Panc1 (cell line): ENCODE measurements at regions not wholly inside any gene's neighbourhood (a gene's known extent, or its start where the extent isn't known, plus 50 kb on each side); places are given as distances from the start of the nearest gene placed in this dataset.

Experiments used
- ATAC-seq: fragments of 200-7000 bp; cut with Tn5 transposase; 2 replicates; pipeline ENCODE4 v1.9.1; 2020; ENCODE audit warnings: mild to moderate bottlenecking, moderate library complexity
- BruUV-seq: library from RNA; stranded (reverse); fragments of 400-500 nt; replicated peaks from 2 replicates; lab custom pipeline; 2021; lab: Mats Ljungman, UMichigan
- CTCF ChIA-PET: fragments of 300-600 bp; sonication (Branson Sonifier 250); formaldehyde crosslinking; loops from one replicate; lab custom pipeline; 2022; ENCODE audit warnings: antibody characterized with exemption; lab: Charles Lee
- POLR2A ChIA-PET: fragments of 300-600 bp; sonication (Branson Sonifier 250); formaldehyde crosslinking; loops from one replicate; lab custom pipeline; 2022; ENCODE audit warnings: antibody characterized with exemption; lab: Charles Lee
- DNase-seq: peaks from one replicate; pipeline ENCODE4 v3.0.0-alpha.2; 2010; ENCODE audit warnings: low read depth, low spot score
- H3K27ac ChIP-seq: 2 replicates; pipeline ENCODE4 v1.5.1; 2011; ENCODE audit warnings: mild to moderate bottlenecking, low read length, inconsistent platforms
- H3K27me3 ChIP-seq: fragments of 200-500 bp; sonication (Bioruptor generic); 2 replicates; pipeline ENCODE4 v1.6.0; 2014; ENCODE audit warnings: low read length, inconsistent platforms; ENCODE audit not compliant: control insufficient read depth, insufficient read depth
- H3K36me3 ChIP-seq: fragments of 200-500 bp; sonication (Bioruptor generic); 2 replicates; pipeline ENCODE4 v1.5.1; 2014; ENCODE audit warnings: inconsistent platforms, mild to moderate bottlenecking, low read length, moderate library complexity; ENCODE audit not compliant: control insufficient read depth, insufficient read depth
- H3K4me1 ChIP-seq: 2 replicates; pipeline ENCODE4 v1.5.1; 2011; ENCODE audit warnings: inconsistent platforms, mild to moderate bottlenecking, low read length, moderate library complexity; ENCODE audit not compliant: control insufficient read depth, insufficient read depth
- H3K4me3 ChIP-seq, 2 experiments: 2 replicates each; pipeline ENCODE4 v1.5.1; 2011 to 2012; ENCODE audit warnings: low read depth in 2 of 2, low read length in 2 of 2, mild to moderate bottlenecking in 2 of 2, inconsistent platforms in 1 of 2, moderate library complexity in 1 of 2
- H3K9me3 ChIP-seq: fragments of 200-500 bp; sonication (Bioruptor generic); 2 replicates; pipeline ENCODE4 v1.5.1; 2014; ENCODE audit warnings: low read depth, mild to moderate bottlenecking, inconsistent platforms, low read length, moderate library complexity; ENCODE audit not compliant: control insufficient read depth, insufficient read depth
- CTCF ChIP-seq: fragments of 450-650 bp; IDR thresholded peaks from 2 replicates; pipeline ENCODE4 v1.5.1; 2017; ENCODE audit warnings: mild to moderate bottlenecking
- POLR2AphosphoS5 ChIP-seq: IDR thresholded peaks from 2 replicates; pipeline ENCODE4 v1.6.1; 2012; ENCODE audit warnings: mild to moderate bottlenecking, low read depth, low read length, moderate library complexity
- REST ChIP-seq, 2 experiments: IDR thresholded peaks; 2 replicates each; pipeline ENCODE4 v1.6.1; 2011 to 2012; ENCODE audit warnings: low read depth in 2 of 2, control low read depth in 1 of 2, low read length in 1 of 2, mild to moderate bottlenecking in 1 of 2, moderate library complexity in 1 of 2; ENCODE audit not compliant: insufficient read depth in 1 of 2
- SIN3A ChIP-seq: IDR thresholded peaks from 2 replicates; pipeline ENCODE4 v1.6.1; 2012; ENCODE audit warnings: low read depth, mild to moderate bottlenecking, low read length, moderate library complexity, borderline replicate concordance; ENCODE audit not compliant: insufficient read depth
- TCF7L2 ChIP-seq: IDR thresholded peaks from 2 replicates; pipeline ENCODE4 v1.6.1; 2011; ENCODE audit warnings: mild to moderate bottlenecking, low read depth, low read length, inconsistent platforms
- in situ Hi-C: cut with HindIII; loops from 2 replicates; pipeline ENCODE4 v1.10.0; 2016; ENCODE audit warnings: low sequenced_read_pairs, low pct_unique_long_range_greater_than_20kb
- intact Hi-C: fragments of 100-400 bp; cut with micrococcal nuclease; formaldehyde crosslinking; loops from one replicate; pipeline ENCODE4 v1.10.0; 2022; ENCODE audit not compliant: unreplicated experiment

GRCh38 chr10:93221521-93221920 is 147.8 kb downstream of the CYP26A1 start:
- intact Hi-C loops (no loop called here), in situ Hi-C loops (no loop called here)
- ChIA-PET CTCF (no interaction called here), POLR2A (interaction anchor here (0.6 kb wide), 1 partner anchor 504 kb away, joined by 3 read pairs; no protein-coding TSS in a partner anchor)
- TF ChIP-seq REST (IDR thresholded peaks at IDR 0.05; ENCODE audit: insufficient read depth in 1 of 2, low read depth in 2 of 2, low read length in 1 of 2): no peak
- Histone ChIP-seq H3K27ac (no peak overlapping the region), H3K9me3 (no peaks in the 10 kb centered on the region), H3K4me1 (no peaks in the 10 kb centered on the region), H3K27me3 (no peaks in the 10 kb centered on the region; the same call in 1 of the 2 replicates), H3K4me3 (no peak overlapping the region), H3K36me3 (no peaks in the 10 kb centered on the region)
- DNase-seq (no peak), ATAC-seq (no peak)
- BruUV-seq: no TSS peak

- BruUV-seq: no TSS peak
- Histone ChIP-seq H3K9me3 (no peaks in the 10 kb centered on the region), H3K27ac (no peak overlapping the region), H3K4me1 (no peaks in the 10 kb centered on the region), H3K4me3 (no peak overlapping the region), H3K27me3 (no peaks in the 10 kb centered on the region; the same call in 1 of the 2 replicates), H3K36me3 (no peaks in the 10 kb centered on the region)
- intact Hi-C loops: no loop called here
- in situ Hi-C loops: no loop called here
- POLR2A ChIA-PET: no interaction called here
- no peak for ATAC-seq
- TF ChIP-seq TCF7L2 (no peak), CTCF (no peak; the same call in 1 of the 2 replicates), SIN3A (no peak), REST (IDR thresholded peaks at IDR 0.05; ENCODE audit: insufficient read depth in 1 of 2, low read depth in 2 of 2, low read length in 1 of 2) (no peak), POLR2AphosphoS5 (no peak)
- CTCF ChIA-PET: no interaction called here
- no peak for DNase-seq
Measured at GRCh38 chr10:93222211-93222754, 148.6 kb downstream of the CYP26A1 start.
